HepG2 (cell line): ENCODE measurements at regions not wholly inside any gene's neighbourhood (a gene's known extent, or its start where the extent isn't known, plus 50 kb on each side); places are given as distances from the start of the nearest gene placed in this dataset.

Source experiments
- ATAC-seq: fragments of 200-7000 bp; cut with Tn5 transposase; 3 replicates; pipeline ENCODE4 v1.9.1; 2020; ENCODE audit warnings: mild to moderate bottlenecking, moderate library complexity
- BruUV-seq: library from RNA; stranded (reverse); fragments of 400-500 nt; replicated peaks from 2 replicates; lab custom pipeline; 2021; lab: Mats Ljungman, UMichigan
- CTCF ChIA-PET: fragments of 300-600 bp; formaldehyde crosslinking; extraction: SDS; loops from one replicate; lab custom pipeline; 2021; ENCODE audit warnings: low total read pairs, inconsistent platforms, low intra/inter-chr PET ratio; lab: Yijun Ruan, JAX
- POLR2A ChIA-PET: fragments of 350-600 bp; sonication (Branson Sonifier 250); formaldehyde crosslinking; loops from one replicate; lab custom pipeline; 2020; ENCODE audit warnings: antibody characterized with exemption, inconsistent platforms; lab: Yijun Ruan, JAX
- DNase-seq: peaks from one replicate; pipeline ENCODE4 v3.0.0-alpha.2; 2015; ENCODE audit warnings: low spot score
- FAIRE-seq: peaks from 3 replicates; lab custom pipeline; 2011; peaks lifted over from hg19 to GRCh38; lab: Jason Lieb, UNC
- H2AFZ ChIP-seq: one replicate; pipeline ENCODE4 v1.6.1; 2011; ENCODE audit warnings: low read length, inconsistent platforms
- H3K27ac ChIP-seq: fragments of 300-600 bp; 3 replicates; pipeline ENCODE4 v1.8.0; 2011; ENCODE audit warnings: mixed run types, mild to moderate bottlenecking, mixed read lengths, low read length, inconsistent platforms; ENCODE audit not compliant: insufficient read depth; ENCODE audit errors: extremely low read length
- H3K27me3 ChIP-seq, 2 experiments: fragments of 200-600 bp in 1 of 2; 2 replicates in 1 of 2; 3 replicates in 1 of 2; pipeline versions ENCODE4 v1.6.0 to v1.8.0; 2011; ENCODE audit warnings: low read length in 2 of 2, mild to moderate bottlenecking in 2 of 2, moderate library complexity in 2 of 2, inconsistent platforms in 1 of 2; ENCODE audit not compliant: insufficient read depth in 2 of 2, control insufficient read depth in 1 of 2
- H3K36me3 ChIP-seq, 2 experiments: fragments of 200-600 bp in 1 of 2; replicated peaks in 1 of 2; 2 replicates in 1 of 2; 3 replicates in 1 of 2; pipeline versions ENCODE4 v1.5.1 to v1.8.0; 2011; ENCODE audit warnings: low read length in 2 of 2, inconsistent platforms in 1 of 2; ENCODE audit not compliant: insufficient read depth in 2 of 2, control insufficient read depth in 1 of 2
- H3K4me1 ChIP-seq: 2 replicates; pipeline ENCODE4 v1.5.1; 2012; ENCODE audit warnings: low read length, inconsistent platforms; ENCODE audit not compliant: insufficient read depth
- H3K4me2 ChIP-seq: 2 replicates; pipeline ENCODE4 v1.6.0; 2011; ENCODE audit warnings: low read depth, low read length, inconsistent platforms
- H3K4me3 ChIP-seq, 3 experiments: fragments of 200-600 bp in 1 of 3; sonication (generic), shearing (Covaris generic) in 1 of 3; replicated peaks in 1 of 3; 2 replicates each; pipeline ENCODE4 v1.5.1; 2011 to 2016; ENCODE audit warnings: low read length in 3 of 3, inconsistent platforms in 2 of 3, low read depth in 2 of 3, mild to moderate bottlenecking in 2 of 3, control low read depth in 1 of 3, mixed read lengths in 1 of 3; ENCODE audit not compliant: insufficient read depth in 1 of 3
- H3K79me2 ChIP-seq: one replicate; pipeline ENCODE4 v1.6.1; 2011; ENCODE audit warnings: low read length, inconsistent platforms; ENCODE audit not compliant: insufficient read depth
- H3K9ac ChIP-seq: 2 replicates; pipeline ENCODE4 v1.6.0; 2011; ENCODE audit warnings: mild to moderate bottlenecking, low read depth, low read length, inconsistent platforms; ENCODE audit not compliant: insufficient read depth
- H3K9me3 ChIP-seq: 2 replicates; pipeline ENCODE4 v1.5.1; 2012; ENCODE audit warnings: mild to moderate bottlenecking, low read length
- H4K20me1 ChIP-seq: 2 replicates; pipeline ENCODE4 v1.6.0; 2011; ENCODE audit warnings: inconsistent platforms, mild to moderate bottlenecking, low read length, moderate library complexity; ENCODE audit not compliant: insufficient read depth
- ARNTL ChIP-seq: sonication (generic); formaldehyde crosslinking; IDR thresholded peaks from 2 replicates; pipeline ENCODE4 v1.4.0; 2020; ENCODE audit warnings: mild to moderate bottlenecking, missing genetic modification reagents
- BRF2 ChIP-seq: sonication (generic); formaldehyde crosslinking; IDR thresholded peaks from 2 replicates; pipeline ENCODE4 v1.8.1; 2022; ENCODE audit warnings: mild to moderate bottlenecking, missing genetic modification reagents
- ELK4 ChIP-seq: sonication (generic); formaldehyde crosslinking; IDR thresholded peaks from 2 replicates; pipeline ENCODE4 v1.9.0; 2021; ENCODE audit warnings: missing genetic modification reagents, borderline replicate concordance
- GRHL1 ChIP-seq: sonication (generic); formaldehyde crosslinking; conservative IDR thresholded peaks from 2 replicates; pipeline ENCODE4 v1.8.0; 2022; ENCODE audit warnings: missing genetic modification reagents
- HMG20A ChIP-seq: IDR thresholded peaks from 2 replicates; pipeline ENCODE4 v1.6.1; 2016; ENCODE audit warnings: borderline replicate concordance
- RBAK ChIP-seq: sonication (generic); formaldehyde crosslinking; IDR thresholded peaks from 2 replicates; pipeline ENCODE4 v1.5.1; 2020; ENCODE audit warnings: mild to moderate bottlenecking, missing genetic modification reagents
- REPIN1 ChIP-seq: sonication (generic); formaldehyde crosslinking; IDR thresholded peaks from 2 replicates; pipeline ENCODE4 v1.8.0; 2022; ENCODE audit warnings: missing genetic modification reagents, low read depth, mild to moderate bottlenecking, borderline replicate concordance
- XBP1 ChIP-seq: sonication (generic); formaldehyde crosslinking; IDR thresholded peaks from 2 replicates; pipeline ENCODE4 v1.5.0; 2020; ENCODE audit warnings: missing genetic modification reagents
- YY1 ChIP-seq: IDR thresholded peaks from 2 replicates; pipeline ENCODE4 v1.6.1; 2011; ENCODE audit warnings: low read length, low read depth, moderate library complexity, mild to moderate bottlenecking; ENCODE audit not compliant: insufficient read depth, insufficient replicate concordance
- ZNF746 ChIP-seq: sonication (generic); formaldehyde crosslinking; IDR thresholded peaks from 2 replicates; pipeline ENCODE4 v1.8.0; 2022; ENCODE audit warnings: mild to moderate bottlenecking, missing genetic modification reagents
- ZNF75D ChIP-seq: sonication (generic); formaldehyde crosslinking; IDR thresholded peaks from 2 replicates; pipeline ENCODE4 v1.8.1; 2023; ENCODE audit warnings: missing genetic modification reagents, mild to moderate bottlenecking, borderline replicate concordance
- WGBS: methylation state at CpG from one replicate; pipeline ENCODE4 v1.1.6; 2017; ENCODE audit warnings: low lambda C conversion rate; 5-methylcytosine and 5-hydroxymethylcytosine counted together
- in situ Hi-C: cut with HindIII; loops from 2 replicates; pipeline ENCODE4 v1.10.0; 2017; ENCODE audit warnings: low pct_unique_long_range_greater_than_20kb; ENCODE audit not compliant: extremely low pct_ligation_motif_present
- intact Hi-C: fragments of 100-400 bp; cut with micrococcal nuclease; formaldehyde crosslinking; loops from one replicate; pipeline ENCODE4 v1.10.0; 2022; ENCODE audit not compliant: unreplicated experiment

- intact Hi-C loops, result no loop called here
These were observed 466.4 kb downstream of the DIPK2A start for GRCh38 chr3:144437989-144438388.

More at GRCh38 chr3:144437989-144438388, 466.4 kb downstream of the DIPK2A start:
- Histone ChIP-seq H3K27ac (no peak overlapping the region), H3K4me2 (no peak overlapping the region), H2AFZ (no peak overlapping the region), H3K9ac (no peak overlapping the region), H4K20me1 (no peaks in the 10 kb centered on the region), H3K4me1 (no peaks in the 10 kb centered on the region), H3K9me3 (no peaks in the 10 kb centered on the region), H3K27me3 (no peaks in the 10 kb centered on the region), H3K4me3 (no peak overlapping the region), H3K79me2 (no peaks in the 10 kb centered on the region), H3K36me3 (no peaks in the 10 kb centered on the region)
- TF ChIP-seq BRF2 (CRISPR knock-in tag) (no peak), ARNTL (CRISPR knock-in tag) (no peak), GRHL1 (CRISPR knock-in tag) (no peak), HMG20A (CRISPR knock-in tag) (no peak), ELK4 (no peak), REPIN1 (no peak), XBP1 (CRISPR knock-in tag) (no peak), ZNF746 (CRISPR knock-in tag) (no peak), YY1 (no peak), ZNF75D (CRISPR knock-in tag) (no peak), RBAK (CRISPR knock-in tag) (no peak)
- BruUV-seq, result no TSS peak
- DNase-seq (no peak), ATAC-seq (no peak), FAIRE-seq (no peak)
- ChIA-PET CTCF (no interaction called here), POLR2A (no interaction called here)
- 10% methylated on average over 2 of the region's 3 CpGs for WGBS
- in situ Hi-C loops, result no loop called here
